ENCODE measurements at regions not wholly inside any gene's neighbourhood (a gene's known extent, or its start where the extent isn't known, plus 50 kb on each side); places are given as distances from the start of the nearest gene placed in this dataset.

GRCh38 chr13:99646866-99647595 lies 145.8 kb downstream of the TM9SF2 start:
- no peaks in the 10 kb centered on the region for H3K4me1 ChIP-seq (ENCODE audit: control insufficient read depth, insufficient read depth, low read length)
- H3K4me3 ChIP-seq (ENCODE audit: low read length) = no peak overlapping the region
- no peak overlapping the region for H3K9ac ChIP-seq (ENCODE audit: low read length)
- no peaks in the 10 kb centered on the region for H3K27me3 ChIP-seq (replicated peaks; ENCODE audit: control insufficient read depth, insufficient read depth, low read length)
- H3K9me3 ChIP-seq (ENCODE audit: control insufficient read depth, low read length) = no peaks in the 10 kb centered on the region
- no peaks in the 10 kb centered on the region for H3K36me3 ChIP-seq (ENCODE audit: control insufficient read depth, insufficient read depth, low read length, severe bottlenecking)
- no peak for DNase-seq (ENCODE audit: low read depth)

GRCh38 chr13:99642841-99643240 lies 141.6 kb downstream of the TM9SF2 start:
- no peak for DNase-seq (ENCODE audit: low read depth)
- Histone ChIP-seq H3K9ac (ENCODE audit: low read length) (no peak overlapping the region), H3K4me3 (ENCODE audit: low read length) (no peak overlapping the region), H3K9me3 (ENCODE audit: control insufficient read depth, low read length) (no peaks in the 10 kb centered on the region), H3K27me3 (replicated peaks; ENCODE audit: control insufficient read depth, insufficient read depth, low read length) (no peaks in the 10 kb centered on the region), H3K4me1 (ENCODE audit: control insufficient read depth, insufficient read depth, low read length) (no peaks in the 10 kb centered on the region), H3K36me3 (ENCODE audit: control insufficient read depth, insufficient read depth, low read length, severe bottlenecking) (no peaks in the 10 kb centered on the region)

GRCh38 chr13:99642006-99642405 lies 140.7 kb downstream of the TM9SF2 start:
- H3K4me3 ChIP-seq (ENCODE audit: low read length) = no peak overlapping the region
- H3K36me3 ChIP-seq (ENCODE audit: control insufficient read depth, insufficient read depth, low read length, severe bottlenecking) = no peaks in the 10 kb centered on the region
- no peak overlapping the region for H3K9ac ChIP-seq (ENCODE audit: low read length)
- no peak for DNase-seq (ENCODE audit: low read depth)
- no peaks in the 10 kb centered on the region for H3K4me1 ChIP-seq (ENCODE audit: control insufficient read depth, insufficient read depth, low read length)
- H3K9me3 ChIP-seq (ENCODE audit: control insufficient read depth, low read length) = no peaks in the 10 kb centered on the region
- H3K27me3 ChIP-seq (replicated peaks; ENCODE audit: control insufficient read depth, insufficient read depth, low read length) = no peaks in the 10 kb centered on the region

GRCh38 chr13:99640260-99640659 lies 139.0 kb downstream of the TM9SF2 start:
- no peaks in the 10 kb centered on the region for H3K4me1 ChIP-seq (ENCODE audit: control insufficient read depth, insufficient read depth, low read length)
- DNase-seq (ENCODE audit: low read depth) = no peak
- no peaks in the 10 kb centered on the region for H3K36me3 ChIP-seq (ENCODE audit: control insufficient read depth, insufficient read depth, low read length, severe bottlenecking)
- H3K9me3 ChIP-seq (ENCODE audit: control insufficient read depth, low read length) = no peaks in the 10 kb centered on the region
- no peaks in the 10 kb centered on the region for H3K27me3 ChIP-seq (replicated peaks; ENCODE audit: control insufficient read depth, insufficient read depth, low read length)
- no peak overlapping the region for H3K4me3 ChIP-seq (ENCODE audit: low read length)
- no peak overlapping the region for H3K9ac ChIP-seq (ENCODE audit: low read length)

- H3K9me3 ChIP-seq (ENCODE audit: control insufficient read depth, low read length) = no peaks in the 10 kb centered on the region
- no peak overlapping the region for H3K4me3 ChIP-seq (ENCODE audit: low read length)
- DNase-seq (ENCODE audit: low read depth) = no peak
Measured at GRCh38 chr13:99639126-99639525, 137.9 kb downstream of the TM9SF2 start.

GRCh38 chr13:99636728-99637353 lies 135.6 kb downstream of the TM9SF2 start:
- Histone ChIP-seq H3K4me3 (ENCODE audit: low read length) (no peak overlapping the region), H3K9me3 (ENCODE audit: control insufficient read depth, low read length) (no peaks in the 10 kb centered on the region), H3K4me1 (ENCODE audit: control insufficient read depth, insufficient read depth, low read length) (no peaks in the 10 kb centered on the region), H3K36me3 (ENCODE audit: control insufficient read depth, insufficient read depth, low read length, severe bottlenecking) (no peaks in the 10 kb centered on the region), H3K9ac (ENCODE audit: low read length) (no peak overlapping the region), H3K27me3 (replicated peaks; ENCODE audit: control insufficient read depth, insufficient read depth, low read length) (no peaks in the 10 kb centered on the region)
- no peak for DNase-seq (ENCODE audit: low read depth)

More at GRCh38 chr13:99639126-99639525, 137.9 kb downstream of the TM9SF2 start:
- Histone ChIP-seq H3K9ac (ENCODE audit: low read length) (no peak overlapping the region), H3K36me3 (ENCODE audit: control insufficient read depth, insufficient read depth, low read length, severe bottlenecking) (no peaks in the 10 kb centered on the region), H3K4me1 (ENCODE audit: control insufficient read depth, insufficient read depth, low read length) (no peaks in the 10 kb centered on the region), H3K27me3 (replicated peaks; ENCODE audit: control insufficient read depth, insufficient read depth, low read length) (no peaks in the 10 kb centered on the region)

- H3K4me1 ChIP-seq (ENCODE audit: control insufficient read depth, insufficient read depth, low read length) = no peaks in the 10 kb centered on the region
- H3K9me3 ChIP-seq (ENCODE audit: control insufficient read depth, low read length) = no peaks in the 10 kb centered on the region
- no peaks in the 10 kb centered on the region for H3K36me3 ChIP-seq (ENCODE audit: control insufficient read depth, insufficient read depth, low read length, severe bottlenecking)
- no peaks in the 10 kb centered on the region for H3K27me3 ChIP-seq (replicated peaks; ENCODE audit: control insufficient read depth, insufficient read depth, low read length)
- no peak for DNase-seq (ENCODE audit: low read depth)
- no peak overlapping the region for H3K4me3 ChIP-seq (ENCODE audit: low read length)
- no peak overlapping the region for H3K9ac ChIP-seq (ENCODE audit: low read length)
Measured at GRCh38 chr13:99636306-99636705, 135.0 kb downstream of the TM9SF2 start.

- no peak for DNase-seq (ENCODE audit: low read depth)
- Histone ChIP-seq H3K9me3 (ENCODE audit: control insufficient read depth, low read length) (no peaks in the 10 kb centered on the region), H3K4me1 (ENCODE audit: control insufficient read depth, insufficient read depth, low read length) (peaks cover 9% of the 10 kb centered on the region), H3K9ac (ENCODE audit: low read length) (no peak overlapping the region), H3K36me3 (ENCODE audit: control insufficient read depth, insufficient read depth, low read length, severe bottlenecking) (no peaks in the 10 kb centered on the region), H3K4me3 (ENCODE audit: low read length) (no peak overlapping the region), H3K27me3 (replicated peaks; ENCODE audit: control insufficient read depth, insufficient read depth, low read length) (no peaks in the 10 kb centered on the region)
Measured at GRCh38 chr13:99634672-99635071, 133.4 kb downstream of the TM9SF2 start.

- DNase-seq (ENCODE audit: low read depth) = no peak
Measured at GRCh38 chr13:99630269-99630898, 129.1 kb downstream of the TM9SF2 start.

GRCh38 chr13:99629641-99630040 lies 128.4 kb downstream of the TM9SF2 start:
- Histone ChIP-seq H3K27me3 (replicated peaks; ENCODE audit: control insufficient read depth, insufficient read depth, low read length) (no peaks in the 10 kb centered on the region), H3K36me3 (ENCODE audit: control insufficient read depth, insufficient read depth, low read length, severe bottlenecking) (no peaks in the 10 kb centered on the region)

More at GRCh38 chr13:99630269-99630898, 129.1 kb downstream of the TM9SF2 start:
- H3K4me3 ChIP-seq (ENCODE audit: low read length) = no peak overlapping the region
- peaks cover 28% of the 10 kb centered on the region for H3K4me1 ChIP-seq (ENCODE audit: control insufficient read depth, insufficient read depth, low read length)
- no peak overlapping the region for H3K9ac ChIP-seq (ENCODE audit: low read length)
- H3K36me3 ChIP-seq (ENCODE audit: control insufficient read depth, insufficient read depth, low read length, severe bottlenecking) = no peaks in the 10 kb centered on the region
- no peaks in the 10 kb centered on the region for H3K27me3 ChIP-seq (replicated peaks; ENCODE audit: control insufficient read depth, insufficient read depth, low read length)
- H3K9me3 ChIP-seq (ENCODE audit: control insufficient read depth, low read length) = no peaks in the 10 kb centered on the region

GRCh38 chr13:99628442-99628841 lies 127.2 kb downstream of the TM9SF2 start:
- no peak for DNase-seq (ENCODE audit: low read depth)

More at GRCh38 chr13:99629641-99630040, 128.4 kb downstream of the TM9SF2 start:
- Histone ChIP-seq H3K4me1 (ENCODE audit: control insufficient read depth, insufficient read depth, low read length) (peaks cover 28% of the 10 kb centered on the region), H3K9ac (ENCODE audit: low read length) (no peak overlapping the region), H3K4me3 (ENCODE audit: low read length) (no peak overlapping the region), H3K9me3 (ENCODE audit: control insufficient read depth, low read length) (no peaks in the 10 kb centered on the region)
- no peak for DNase-seq (ENCODE audit: low read depth)

More at GRCh38 chr13:99628442-99628841, 127.2 kb downstream of the TM9SF2 start:
- no peak overlapping the region for H3K4me3 ChIP-seq (ENCODE audit: low read length)
- H3K4me1 ChIP-seq (ENCODE audit: control insufficient read depth, insufficient read depth, low read length) = peaks cover 28% of the 10 kb centered on the region
- no peak overlapping the region for H3K9ac ChIP-seq (ENCODE audit: low read length)
- no peaks in the 10 kb centered on the region for H3K9me3 ChIP-seq (ENCODE audit: control insufficient read depth, low read length)
- no peaks in the 10 kb centered on the region for H3K36me3 ChIP-seq (ENCODE audit: control insufficient read depth, insufficient read depth, low read length, severe bottlenecking)
- H3K27me3 ChIP-seq (replicated peaks; ENCODE audit: control insufficient read depth, insufficient read depth, low read length) = no peaks in the 10 kb centered on the region

All from adipocyte (in vitro differentiated cells).